ENCODE measurements at regions not wholly inside any gene's neighbourhood (a gene's known extent, or its start where the extent isn't known, plus 50 kb on each side); places are given as distances from the start of the nearest gene placed in this dataset.
"Not testable (repeated sequence)": the region's sequence is repeated elsewhere in the genome, so short reads cannot be mapped to it uniquely, and the experiment has no call there.

- H3K36me3 ChIP-seq (ENCODE audit: insufficient read depth, low read length) = no peaks in the 10 kb centered on the region
- H3K9me3 ChIP-seq (ENCODE audit: low read length) = no peaks in the 10 kb centered on the region
- no peak overlapping the region for H3K4me2 ChIP-seq (ENCODE audit: low read length)
- no peak overlapping the region for H3K9ac ChIP-seq (ENCODE audit: low read length)
- no peaks in the 10 kb centered on the region for H4K20me1 ChIP-seq (ENCODE audit: insufficient read depth)
- H3K9me2 ChIP-seq (ENCODE audit: insufficient read depth, low read length) = no peaks in the 10 kb centered on the region
- no peak overlapping the region for H2AFZ ChIP-seq (ENCODE audit: low read depth, low read length)
- H3K79me2 ChIP-seq (replicated peaks; ENCODE audit: insufficient read depth, low read length) = no peaks in the 10 kb centered on the region
- TF ChIP-seq RAD21 (conservative IDR thresholded peaks at IDR 0.05) (no peak), POLR2AphosphoS5 (IDR thresholded peaks at IDR 0.05) (no peak), EP300 (conservative IDR thresholded peaks at IDR 0.05; ENCODE audit: poor library complexity, severe bottlenecking) (no peak), REST (IDR thresholded peaks at IDR 0.05; ENCODE audit: borderline replicate concordance) (no peak), EZH2 (IDR thresholded peaks at IDR 0.05; ENCODE audit: borderline replicate concordance, insufficient read depth, low read length, poor library complexity, severe bottlenecking) (no peak), SMC3 (conservative IDR thresholded peaks at IDR 0.05; ENCODE audit: poor library complexity) (no peak), TAF1 (IDR thresholded peaks at IDR 0.05; ENCODE audit: low read depth) (no peak), MXI1 (conservative IDR thresholded peaks at IDR 0.05; ENCODE audit: poor library complexity, severe bottlenecking) (no peak)
- TF ChIP-seq, protein P1, sequence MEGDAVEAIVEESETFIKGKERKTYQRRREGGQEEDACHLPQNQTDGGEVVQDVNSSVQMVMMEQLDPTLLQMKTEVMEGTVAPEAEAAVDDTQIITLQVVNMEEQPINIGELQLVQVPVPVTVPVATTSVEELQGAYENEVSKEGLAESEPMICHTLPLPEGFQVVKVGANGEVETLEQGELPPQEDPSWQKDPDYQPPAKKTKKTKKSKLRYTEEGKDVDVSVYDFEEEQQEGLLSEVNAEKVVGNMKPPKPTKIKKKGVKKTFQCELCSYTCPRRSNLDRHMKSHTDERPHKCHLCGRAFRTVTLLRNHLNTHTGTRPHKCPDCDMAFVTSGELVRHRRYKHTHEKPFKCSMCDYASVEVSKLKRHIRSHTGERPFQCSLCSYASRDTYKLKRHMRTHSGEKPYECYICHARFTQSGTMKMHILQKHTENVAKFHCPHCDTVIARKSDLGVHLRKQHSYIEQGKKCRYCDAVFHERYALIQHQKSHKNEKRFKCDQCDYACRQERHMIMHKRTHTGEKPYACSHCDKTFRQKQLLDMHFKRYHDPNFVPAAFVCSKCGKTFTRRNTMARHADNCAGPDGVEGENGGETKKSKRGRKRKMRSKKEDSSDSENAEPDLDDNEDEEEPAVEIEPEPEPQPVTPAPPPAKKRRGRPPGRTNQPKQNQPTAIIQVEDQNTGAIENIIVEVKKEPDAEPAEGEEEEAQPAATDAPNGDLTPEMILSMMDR (IDR thresholded peaks at IDR 0.05; ENCODE audit: poor library complexity, severe bottlenecking) = no peak
- H3K4me3 ChIP-seq (ENCODE audit: low read length) = no peak overlapping the region
- H3F3A ChIP-seq (ENCODE audit: insufficient read depth, low read length, poor library complexity, severe bottlenecking) = no peaks in the 10 kb centered on the region
- H3K27ac ChIP-seq (ENCODE audit: low read length) = no peak overlapping the region
- H3K27me3 ChIP-seq (ENCODE audit: insufficient read depth, low read depth, low read length) = no peaks in the 10 kb centered on the region
Observed at GRCh38 chr5:163953901-163954300, 448.5 kb downstream of the MAT2B start.

GRCh38 chr5:163961230-163961629 lies 455.8 kb downstream of the MAT2B start:
- H3K4me3 ChIP-seq (ENCODE audit: low read length); H3K9ac ChIP-seq (ENCODE audit: low read length); H3K9me2 ChIP-seq (ENCODE audit: insufficient read depth, low read length); H3F3A ChIP-seq (ENCODE audit: insufficient read depth, low read length, poor library complexity, severe bottlenecking); H3K27ac ChIP-seq (ENCODE audit: low read length); H3K4me2 ChIP-seq (ENCODE audit: low read length); H4K20me1 ChIP-seq (ENCODE audit: insufficient read depth); H3K27me3 ChIP-seq (ENCODE audit: insufficient read depth, low read depth, low read length); H3K79me2 ChIP-seq (replicated peaks; ENCODE audit: insufficient read depth, low read length); H2AFZ ChIP-seq (ENCODE audit: low read depth, low read length); H3K36me3 ChIP-seq (ENCODE audit: insufficient read depth, low read length); H3K9me3 ChIP-seq (ENCODE audit: low read length): not testable (repeated sequence)

DNA sequence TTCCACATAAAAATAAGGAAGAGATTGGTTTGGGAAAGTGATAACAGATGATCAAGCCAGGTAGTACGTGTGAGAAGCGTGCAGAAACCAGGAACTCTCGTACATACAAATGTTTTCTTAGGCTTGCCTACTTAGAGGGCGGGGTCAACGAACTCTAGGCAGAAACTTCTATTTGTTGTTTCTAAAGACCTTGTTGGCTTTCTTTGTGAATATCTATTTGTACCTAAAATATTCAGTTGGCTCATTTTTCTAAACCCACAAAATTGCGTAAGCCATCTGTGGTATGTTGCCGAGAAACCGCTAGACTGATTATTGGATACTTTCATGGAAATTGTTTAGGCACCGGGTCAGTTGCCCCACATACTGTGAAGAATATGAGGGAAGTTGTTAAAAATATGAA lies 458.5 kb downstream of the MAT2B start:
- peak overlapping the region; percentile 65 for H3K27ac ChIP-seq (ENCODE audit: low read length)
- H3K9ac ChIP-seq (ENCODE audit: low read length) = no peak overlapping the region
- H4K20me1 ChIP-seq (ENCODE audit: insufficient read depth) = no peaks in the 10 kb centered on the region
- H3K36me3 ChIP-seq (ENCODE audit: insufficient read depth, low read length) = no peaks in the 10 kb centered on the region
- no peak overlapping the region for H3K4me3 ChIP-seq (ENCODE audit: low read length)
- H3K79me2 ChIP-seq (replicated peaks; ENCODE audit: insufficient read depth, low read length) = no peaks in the 10 kb centered on the region
- H3K9me3 ChIP-seq (ENCODE audit: low read length) = no peaks in the 10 kb centered on the region
- H3K27me3 ChIP-seq (ENCODE audit: insufficient read depth, low read depth, low read length) = no peaks in the 10 kb centered on the region
- H3K9me2 ChIP-seq (ENCODE audit: insufficient read depth, low read length) = no peaks in the 10 kb centered on the region
- no peaks in the 10 kb centered on the region for H3F3A ChIP-seq (ENCODE audit: insufficient read depth, low read length, poor library complexity, severe bottlenecking)
- no peak for TF ChIP-seq RAD21 (conservative IDR thresholded peaks at IDR 0.05)
- TF ChIP-seq POLR2AphosphoS5 (IDR thresholded peaks at IDR 0.05) = no peak
- no peak for TF ChIP-seq SMC3 (conservative IDR thresholded peaks at IDR 0.05; ENCODE audit: poor library complexity)
- TF ChIP-seq MXI1 (conservative IDR thresholded peaks at IDR 0.05; ENCODE audit: poor library complexity, severe bottlenecking) = no peak
- TF ChIP-seq TAF1 (IDR thresholded peaks at IDR 0.05; ENCODE audit: low read depth) = no peak
- no peak overlapping the region for H3K4me2 ChIP-seq (ENCODE audit: low read length)
- no peak overlapping the region for H2AFZ ChIP-seq (ENCODE audit: low read depth, low read length)
